ENCODE measurements at regions not wholly inside any gene's neighbourhood (a gene's known extent, or its start where the extent isn't known, plus 50 kb on each side); places are given as distances from the start of the nearest gene placed in this dataset.

DNA sequence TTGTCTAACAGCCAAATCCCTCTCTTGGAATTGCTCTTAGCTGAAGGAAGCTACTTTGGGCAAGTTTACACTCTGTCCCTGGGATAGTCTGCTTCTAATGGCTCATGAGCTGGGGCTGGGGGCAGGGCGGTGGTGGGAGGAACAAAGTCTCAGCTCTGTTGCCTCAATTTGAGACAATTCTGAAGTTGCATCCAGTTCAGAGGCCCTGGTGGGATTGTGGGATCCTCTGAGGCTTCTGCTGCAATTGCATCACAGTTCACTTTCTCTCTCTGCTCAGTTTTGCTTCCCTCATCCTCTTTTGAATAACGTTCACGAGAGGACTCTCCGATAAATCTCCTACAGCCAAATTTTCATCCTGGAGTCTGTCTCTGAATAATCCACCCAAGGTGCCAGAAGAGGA lies 440.6 kb upstream of the SLC35B3 start:
- TF ChIP-seq, protein P1, sequence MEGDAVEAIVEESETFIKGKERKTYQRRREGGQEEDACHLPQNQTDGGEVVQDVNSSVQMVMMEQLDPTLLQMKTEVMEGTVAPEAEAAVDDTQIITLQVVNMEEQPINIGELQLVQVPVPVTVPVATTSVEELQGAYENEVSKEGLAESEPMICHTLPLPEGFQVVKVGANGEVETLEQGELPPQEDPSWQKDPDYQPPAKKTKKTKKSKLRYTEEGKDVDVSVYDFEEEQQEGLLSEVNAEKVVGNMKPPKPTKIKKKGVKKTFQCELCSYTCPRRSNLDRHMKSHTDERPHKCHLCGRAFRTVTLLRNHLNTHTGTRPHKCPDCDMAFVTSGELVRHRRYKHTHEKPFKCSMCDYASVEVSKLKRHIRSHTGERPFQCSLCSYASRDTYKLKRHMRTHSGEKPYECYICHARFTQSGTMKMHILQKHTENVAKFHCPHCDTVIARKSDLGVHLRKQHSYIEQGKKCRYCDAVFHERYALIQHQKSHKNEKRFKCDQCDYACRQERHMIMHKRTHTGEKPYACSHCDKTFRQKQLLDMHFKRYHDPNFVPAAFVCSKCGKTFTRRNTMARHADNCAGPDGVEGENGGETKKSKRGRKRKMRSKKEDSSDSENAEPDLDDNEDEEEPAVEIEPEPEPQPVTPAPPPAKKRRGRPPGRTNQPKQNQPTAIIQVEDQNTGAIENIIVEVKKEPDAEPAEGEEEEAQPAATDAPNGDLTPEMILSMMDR (IDR thresholded peaks at IDR 0.05; ENCODE audit: poor library complexity, severe bottlenecking), result no peak
- ATAC-seq (ENCODE audit: low read depth) (no peak), DNase-seq (ENCODE audit: low spot score) (no peak)
- Histone ChIP-seq H3K4me1 (ENCODE audit: insufficient read depth, poor library complexity, severe bottlenecking) (no peaks in the 10 kb centered on the region), H3K27me3 (ENCODE audit: insufficient read depth, poor library complexity, severe bottlenecking) (no peaks in the 10 kb centered on the region), H3K27ac (ENCODE audit: poor library complexity, severe bottlenecking) (no peak overlapping the region), H3K36me3 (ENCODE audit: low read depth) (no peaks in the 10 kb centered on the region), H3K4me3 (ENCODE audit: severe bottlenecking) (no peak overlapping the region), H3K9me3 (ENCODE audit: severe bottlenecking) (no peaks in the 10 kb centered on the region)

GRCh38 chr6:8872589-8872988 lies 437.2 kb upstream of the SLC35B3 start:
- H3K27ac ChIP-seq (ENCODE audit: poor library complexity, severe bottlenecking), result no peak overlapping the region
- TF ChIP-seq, protein P1 (IDR thresholded peaks at IDR 0.05; ENCODE audit: poor library complexity, severe bottlenecking), result no peak
- H3K36me3 ChIP-seq (ENCODE audit: low read depth), result no peaks in the 10 kb centered on the region
- H3K27me3 ChIP-seq (ENCODE audit: insufficient read depth, poor library complexity, severe bottlenecking), result no peaks in the 10 kb centered on the region
- DNase-seq (ENCODE audit: low spot score) (no peak), ATAC-seq (ENCODE audit: low read depth) (no peak)
- no peak overlapping the region for H3K4me3 ChIP-seq (ENCODE audit: severe bottlenecking)
- no peaks in the 10 kb centered on the region for H3K4me1 ChIP-seq (ENCODE audit: insufficient read depth, poor library complexity, severe bottlenecking)
- H3K9me3 ChIP-seq (ENCODE audit: severe bottlenecking), result no peaks in the 10 kb centered on the region

GRCh38 chr6:8865451-8865850 lies 430.1 kb upstream of the SLC35B3 start:
- Histone ChIP-seq H3K9me3 (ENCODE audit: severe bottlenecking) (no peaks in the 10 kb centered on the region), H3K27ac (ENCODE audit: poor library complexity, severe bottlenecking) (no peak overlapping the region), H3K4me1 (ENCODE audit: insufficient read depth, poor library complexity, severe bottlenecking) (no peaks in the 10 kb centered on the region), H3K27me3 (ENCODE audit: insufficient read depth, poor library complexity, severe bottlenecking) (no peaks in the 10 kb centered on the region), H3K4me3 (ENCODE audit: severe bottlenecking) (no peak overlapping the region), H3K36me3 (ENCODE audit: low read depth) (no peaks in the 10 kb centered on the region)
- ATAC-seq (ENCODE audit: low read depth) (no peak), DNase-seq (ENCODE audit: low spot score) (no peak)
- TF ChIP-seq, protein P1 (IDR thresholded peaks at IDR 0.05; ENCODE audit: poor library complexity, severe bottlenecking), result no peak

DNA sequence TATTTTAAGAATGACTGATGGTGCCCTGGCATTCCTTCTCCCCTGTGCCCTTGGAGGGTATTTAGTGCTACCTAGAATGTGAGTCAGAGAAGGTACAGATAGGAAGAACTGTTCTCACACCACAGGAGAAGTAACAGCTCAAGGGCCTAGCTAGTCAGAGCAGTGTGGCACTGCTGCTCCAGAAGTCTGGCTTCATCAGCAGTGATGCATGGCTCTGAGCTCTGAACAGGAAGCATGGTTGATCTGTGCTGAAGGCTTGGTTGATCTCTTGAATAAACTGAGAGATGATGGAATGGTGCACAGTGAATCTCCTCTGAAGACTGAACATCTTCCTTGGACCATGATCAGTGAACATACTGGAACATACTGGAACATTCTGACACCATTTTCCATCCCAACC lies 425.3 kb upstream of the SLC35B3 start:
- Histone ChIP-seq H3K4me1 (ENCODE audit: insufficient read depth, poor library complexity, severe bottlenecking) (no peaks in the 10 kb centered on the region), H3K27me3 (ENCODE audit: insufficient read depth, poor library complexity, severe bottlenecking) (no peaks in the 10 kb centered on the region), H3K4me3 (ENCODE audit: severe bottlenecking) (no peak overlapping the region), H3K27ac (ENCODE audit: poor library complexity, severe bottlenecking) (no peak overlapping the region), H3K9me3 (ENCODE audit: severe bottlenecking) (no peaks in the 10 kb centered on the region), H3K36me3 (ENCODE audit: low read depth) (no peaks in the 10 kb centered on the region)
- ATAC-seq (ENCODE audit: low read depth) (no peak), DNase-seq (ENCODE audit: low spot score) (no peak)
- TF ChIP-seq, protein P1 (IDR thresholded peaks at IDR 0.05; ENCODE audit: poor library complexity, severe bottlenecking), result no peak

DNA sequence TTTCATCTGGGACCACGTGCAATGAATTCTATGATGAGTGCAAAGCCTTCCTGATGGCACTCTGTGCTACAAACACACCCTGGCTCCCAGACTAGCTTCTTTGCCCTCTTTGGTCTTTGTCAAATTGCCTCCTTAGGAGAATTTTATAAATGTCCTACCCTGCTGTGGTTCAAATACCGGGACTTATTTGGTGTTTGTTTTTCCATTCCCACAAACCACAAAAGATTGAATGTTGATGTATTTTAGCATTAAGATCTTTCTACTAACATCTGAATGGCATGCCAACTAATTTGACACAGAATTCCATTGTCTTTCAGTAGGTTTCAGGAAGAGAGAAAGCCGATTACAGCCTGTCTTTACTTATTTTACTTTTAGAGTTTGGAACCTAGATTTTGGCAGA lies 424.2 kb upstream of the SLC35B3 start:
- no peak overlapping the region for H3K4me3 ChIP-seq (ENCODE audit: severe bottlenecking)
- ATAC-seq (ENCODE audit: low read depth) (no peak), DNase-seq (ENCODE audit: low spot score) (no peak)
- H3K27me3 ChIP-seq (ENCODE audit: insufficient read depth, poor library complexity, severe bottlenecking), result no peaks in the 10 kb centered on the region
- no peaks in the 10 kb centered on the region for H3K36me3 ChIP-seq (ENCODE audit: low read depth)
- H3K27ac ChIP-seq (ENCODE audit: poor library complexity, severe bottlenecking), result no peak overlapping the region
- no peaks in the 10 kb centered on the region for H3K9me3 ChIP-seq (ENCODE audit: severe bottlenecking)
- no peaks in the 10 kb centered on the region for H3K4me1 ChIP-seq (ENCODE audit: insufficient read depth, poor library complexity, severe bottlenecking)
- TF ChIP-seq, protein P1 (IDR thresholded peaks at IDR 0.05; ENCODE audit: poor library complexity, severe bottlenecking), result no peak
